HCT116 (cell line): ENCODE measurements at regions not wholly inside any gene's neighbourhood (a gene's known extent, or its start where the extent isn't known, plus 50 kb on each side); places are given as distances from the start of the nearest gene placed in this dataset.

ENCODE experiments used
- ATAC-seq: fragments of 200-7000 bp; cut with Tn5 transposase; 2 replicates; pipeline ENCODE4 v1.9.1; 2020; ENCODE audit warnings: mild to moderate bottlenecking, moderate library complexity
- BruUV-seq: library from RNA; stranded (reverse); fragments of 400-500 nt; replicated peaks from 2 replicates; lab custom pipeline; 2021; lab: Mats Ljungman, UMichigan
- CTCF ChIA-PET: fragments of 300-600 bp; sonication (Branson Sonifier 250); formaldehyde crosslinking; loops from one replicate; lab custom pipeline; 2021; ENCODE audit warnings: antibody characterized with exemption; lab: Charles Lee
- POLR2A ChIA-PET: fragments of 300-600, 350-600 bp; sonication (Branson Sonifier 250); formaldehyde crosslinking; loops from one replicate; lab custom pipeline; 2021; ENCODE audit warnings: antibody characterized with exemption; lab: Charles Lee
- RAD21 ChIA-PET, 2 experiments: fragments of 300-600 bp; sonication (Branson Sonifier 250); formaldehyde crosslinking; loops; one replicate each; lab custom pipeline; 2023; ENCODE audit warnings: low total read pairs in 2 of 2; ENCODE audit not compliant: uncharacterized antibody in 2 of 2, unreplicated experiment in 2 of 2, low non-redundant PET in 1 of 2; lab: Charles Lee
- DNase-seq: peaks from one replicate; pipeline ENCODE4 v3.0.0-alpha.2; 2010; ENCODE audit warnings: low read depth, low spot score
- H2AFZ ChIP-seq: fragments of 200-600 bp; shearing (Covaris generic), sonication (generic); 2 replicates; pipeline ENCODE4 v1.6.1; 2017; ENCODE audit warnings: low read depth, mixed run types, mixed read lengths, antibody characterized with exemption, low read length; ENCODE audit not compliant: poor library complexity, severe bottlenecking
- H3K27ac ChIP-seq: 2 replicates; pipeline ENCODE4 v1.5.1; 2012; ENCODE audit warnings: low read depth, low read length
- H3K27me3 ChIP-seq: fragments of 200-600 bp; sonication (generic); 2 replicates; pipeline ENCODE4 v1.6.1; 2016; ENCODE audit warnings: mixed run types, low read length, mixed read lengths; ENCODE audit not compliant: insufficient read depth
- H3K36me3 ChIP-seq, 2 experiments: fragments of 200-500 bp in 1 of 2; fragments of 200-600 bp in 1 of 2; sonication (Bioruptor generic) in 1 of 2; sonication (generic) in 1 of 2; 2 replicates each; pipeline versions ENCODE4 v1.5.1 to v1.6.1; 2014 to 2016; ENCODE audit warnings: low read length in 2 of 2, inconsistent platforms in 1 of 2, mixed read lengths in 1 of 2, mixed run types in 1 of 2; ENCODE audit not compliant: insufficient read depth in 2 of 2, control insufficient read depth in 1 of 2
- H3K4me1 ChIP-seq, 2 experiments: fragments of 200-600 bp in 1 of 2; sonication (generic) in 1 of 2; 2 replicates each; pipeline versions ENCODE4 v1.5.1 to v1.6.1; 2012 to 2017; ENCODE audit warnings: low read length in 2 of 2, inconsistent platforms in 1 of 2, mild to moderate bottlenecking in 1 of 2, mixed read lengths in 1 of 2, mixed run types in 1 of 2, moderate library complexity in 1 of 2; ENCODE audit not compliant: insufficient read depth in 2 of 2, control insufficient read depth in 1 of 2
- H3K4me2 ChIP-seq: fragments of 200-600 bp; sonication (generic); 2 replicates; pipeline ENCODE4 v1.6.1; 2017; ENCODE audit warnings: mixed run types, low read length, mixed read lengths
- H3K4me3 ChIP-seq, 2 experiments: fragments of 200-600 bp in 1 of 2; sonication (generic) in 1 of 2; replicated peaks in 1 of 2; 2 replicates each; pipeline ENCODE4 v1.5.1; 2011 to 2016; ENCODE audit warnings: low read length in 2 of 2, control low read depth in 1 of 2, low read depth in 1 of 2, mild to moderate bottlenecking in 1 of 2, mixed read lengths in 1 of 2, mixed run types in 1 of 2
- H3K79me2 ChIP-seq: fragments of 200-600 bp; sonication (generic); 2 replicates; pipeline ENCODE4 v1.6.1; 2017; ENCODE audit warnings: mild to moderate bottlenecking, mixed run types, low read length, moderate library complexity, mixed read lengths; ENCODE audit not compliant: insufficient read depth
- H3K9ac ChIP-seq: fragments of 200-600 bp; sonication (generic); 2 replicates; pipeline ENCODE4 v1.6.1; 2016; ENCODE audit warnings: low read length, mixed read lengths
- H3K9me2 ChIP-seq: fragments of 200-600 bp; sonication (generic), shearing (Covaris generic); 2 replicates; pipeline ENCODE4 v1.6.1; 2017; ENCODE audit warnings: mixed run types, mild to moderate bottlenecking, moderate library complexity; ENCODE audit not compliant: insufficient read depth
- H3K9me3 ChIP-seq, 2 experiments: fragments of 200-500 bp in 1 of 2; fragments of 200-600 bp in 1 of 2; sonication (Bioruptor generic) in 1 of 2; sonication (generic) in 1 of 2; 2 replicates each; pipeline ENCODE4 v1.6.1; 2014 to 2017; ENCODE audit warnings: low read length in 2 of 2, mixed read lengths in 2 of 2, inconsistent platforms in 1 of 2, low read depth in 1 of 2, mild to moderate bottlenecking in 1 of 2, mixed run types in 1 of 2, moderate library complexity in 1 of 2; ENCODE audit not compliant: control insufficient read depth in 1 of 2, insufficient read depth in 1 of 2
- H4K20me1 ChIP-seq: fragments of 200-600 bp; sonication (generic), shearing (Covaris generic); 2 replicates; pipeline ENCODE4 v1.6.1; 2017; ENCODE audit warnings: mixed run types, mild to moderate bottlenecking, moderate library complexity; ENCODE audit not compliant: insufficient read depth
- ATF3 ChIP-seq: IDR thresholded peaks from 2 replicates; pipeline ENCODE4 v1.6.1; 2012
- CEBPB ChIP-seq: IDR thresholded peaks from 2 replicates; pipeline ENCODE4 v1.6.1; 2012; ENCODE audit warnings: low read depth
- EGR1 ChIP-seq: IDR thresholded peaks from 2 replicates; pipeline ENCODE4 v1.6.1; 2012; ENCODE audit warnings: low read depth
- EZH2 ChIP-seq: fragments of 200-600 bp; sonication (generic); IDR thresholded peaks from 2 replicates; pipeline ENCODE4 v1.6.1; 2017; ENCODE audit warnings: antibody characterized with exemption, mixed run types
- EZH2phosphoT487 ChIP-seq: fragments of 200-600 bp; IDR thresholded peaks from 2 replicates; pipeline ENCODE4 v1.6.1; 2018; ENCODE audit warnings: antibody characterized with exemption, borderline replicate concordance
- JUND ChIP-seq: IDR thresholded peaks from 2 replicates; pipeline ENCODE4 v1.6.1; 2012
- POLR2A ChIP-seq: IDR thresholded peaks from 2 replicates; pipeline ENCODE4 v1.7.0; 2011; ENCODE audit warnings: borderline replicate concordance; ENCODE audit not compliant: insufficient read depth, insufficient read length; ENCODE audit errors: extremely low read depth
- POLR2AphosphoS5 ChIP-seq: IDR thresholded peaks from 2 replicates; pipeline ENCODE4 v1.6.1; 2011; ENCODE audit warnings: mild to moderate bottlenecking, low read depth, low read length, moderate library complexity
- SP1 ChIP-seq: IDR thresholded peaks from 2 replicates; pipeline ENCODE4 v1.6.1; 2012; ENCODE audit warnings: low read depth
- SRF ChIP-seq: IDR thresholded peaks from 2 replicates; pipeline ENCODE4 v1.6.1; 2012; ENCODE audit warnings: low read depth
- TCF7L2 ChIP-seq: IDR thresholded peaks from 2 replicates; pipeline ENCODE4 v1.7.0; 2011; ENCODE audit warnings: borderline replicate concordance, inconsistent platforms; ENCODE audit not compliant: insufficient read depth, insufficient read length; ENCODE audit errors: extremely low read depth
- ZFX ChIP-seq: fragments of 450-650 bp; IDR thresholded peaks from 2 replicates; pipeline ENCODE4 v1.6.1; 2017
- intact Hi-C: fragments of 100-400 bp; cut with micrococcal nuclease; formaldehyde crosslinking; loops from 2 replicates; pipeline ENCODE4 v1.10.0; 2022
- TF ChIP-seq, protein P1 (sequence below): IDR thresholded peaks from 2 replicates; pipeline ENCODE4 v1.6.1; 2012; ENCODE audit warnings: low read depth

GRCh38 chr3:24565053-24565452, 70.4 kb upstream of the THRB start:
- CTCF ChIA-PET, result no interaction called here
- H3K9me2 ChIP-seq, result no peaks in the 10 kb centered on the region
- no peak overlapping the region for H3K4me2 ChIP-seq
- no peaks in the 10 kb centered on the region for H3K36me3 ChIP-seq
- ATAC-seq (no peak), DNase-seq (no peak)
- H3K27me3 ChIP-seq, result no peaks in the 10 kb centered on the region
- intact Hi-C loops, result no loop called here
- H2AFZ ChIP-seq, result no peak overlapping the region
- no peaks in the 10 kb centered on the region for H3K9me3 ChIP-seq
- RAD21 ChIA-PET, result no interaction called here
- no peaks in the 10 kb centered on the region for H3K79me2 ChIP-seq
- H3K27ac ChIP-seq, result no peak overlapping the region
- POLR2A ChIA-PET, result no interaction called here
- H3K4me3 ChIP-seq, result no peak overlapping the region
- H3K9ac ChIP-seq, result no peak overlapping the region
- no peaks in the 10 kb centered on the region for H3K4me1 ChIP-seq
- H4K20me1 ChIP-seq, result no peaks in the 10 kb centered on the region
- no TSS peak for BruUV-seq
- TF ChIP-seq TCF7L2 (no peak), CEBPB (no peak), JUND (no peak), EZH2 (no peak), POLR2A (no peak), SRF (no peak), EGR1 (no peak), ATF3 (no peak), ZFX (no peak), EZH2phosphoT487 (no peak), SP1 (no peak), POLR2AphosphoS5 (no peak)
- TF ChIP-seq, protein P1, sequence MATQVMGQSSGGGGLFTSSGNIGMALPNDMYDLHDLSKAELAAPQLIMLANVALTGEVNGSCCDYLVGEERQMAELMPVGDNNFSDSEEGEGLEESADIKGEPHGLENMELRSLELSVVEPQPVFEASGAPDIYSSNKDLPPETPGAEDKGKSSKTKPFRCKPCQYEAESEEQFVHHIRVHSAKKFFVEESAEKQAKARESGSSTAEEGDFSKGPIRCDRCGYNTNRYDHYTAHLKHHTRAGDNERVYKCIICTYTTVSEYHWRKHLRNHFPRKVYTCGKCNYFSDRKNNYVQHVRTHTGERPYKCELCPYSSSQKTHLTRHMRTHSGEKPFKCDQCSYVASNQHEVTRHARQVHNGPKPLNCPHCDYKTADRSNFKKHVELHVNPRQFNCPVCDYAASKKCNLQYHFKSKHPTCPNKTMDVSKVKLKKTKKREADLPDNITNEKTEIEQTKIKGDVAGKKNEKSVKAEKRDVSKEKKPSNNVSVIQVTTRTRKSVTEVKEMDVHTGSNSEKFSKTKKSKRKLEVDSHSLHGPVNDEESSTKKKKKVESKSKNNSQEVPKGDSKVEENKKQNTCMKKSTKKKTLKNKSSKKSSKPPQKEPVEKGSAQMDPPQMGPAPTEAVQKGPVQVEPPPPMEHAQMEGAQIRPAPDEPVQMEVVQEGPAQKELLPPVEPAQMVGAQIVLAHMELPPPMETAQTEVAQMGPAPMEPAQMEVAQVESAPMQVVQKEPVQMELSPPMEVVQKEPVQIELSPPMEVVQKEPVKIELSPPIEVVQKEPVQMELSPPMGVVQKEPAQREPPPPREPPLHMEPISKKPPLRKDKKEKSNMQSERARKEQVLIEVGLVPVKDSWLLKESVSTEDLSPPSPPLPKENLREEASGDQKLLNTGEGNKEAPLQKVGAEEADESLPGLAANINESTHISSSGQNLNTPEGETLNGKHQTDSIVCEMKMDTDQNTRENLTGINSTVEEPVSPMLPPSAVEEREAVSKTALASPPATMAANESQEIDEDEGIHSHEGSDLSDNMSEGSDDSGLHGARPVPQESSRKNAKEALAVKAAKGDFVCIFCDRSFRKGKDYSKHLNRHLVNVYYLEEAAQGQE, result no peak
